ENCODE measurements at regions not wholly inside any gene's neighbourhood (a gene's known extent, or its start where the extent isn't known, plus 50 kb on each side); places are given as distances from the start of the nearest gene placed in this dataset.

DNA sequence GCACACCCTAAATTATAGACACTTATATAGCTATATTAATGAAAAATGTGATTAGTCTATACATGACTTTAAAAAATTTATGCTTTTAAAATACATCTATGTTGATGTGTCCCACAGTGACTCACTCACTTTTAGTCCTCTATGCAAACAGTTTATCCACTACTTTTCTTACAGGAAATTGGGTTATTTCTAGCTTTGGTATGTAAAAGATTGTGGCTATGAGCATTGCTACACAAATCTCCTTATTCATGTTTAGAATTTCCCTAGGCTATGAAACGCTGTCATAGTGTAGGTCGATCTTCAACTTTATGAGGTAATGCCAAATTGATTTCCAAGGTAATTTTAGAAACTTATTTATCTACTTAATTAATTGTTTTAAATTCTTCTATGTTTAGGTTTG, 687.4 kb downstream of the PRR16 start:
- H3K36me3 ChIP-seq (replicated peaks in 1 of 2; ENCODE audit: control extremely low read depth in 1 of 2, control insufficient read depth in 1 of 2, extremely low read depth in 1 of 2, insufficient read depth in 2 of 2, low read length in 1 of 2): no peaks in the 10 kb centered on the region
- H3K9ac ChIP-seq (ENCODE audit: low read length): no peak overlapping the region
- ATAC-seq (ENCODE audit: low read depth) (no peak), DNase-seq (no peak)
- no peak overlapping the region for H2AFZ ChIP-seq (ENCODE audit: insufficient read depth, low read depth, low read length, poor library complexity, severe bottlenecking)
- no peaks in the 10 kb centered on the region for H4K20me1 ChIP-seq (ENCODE audit: control insufficient read depth, insufficient read depth, low read length, poor library complexity, severe bottlenecking)
- intact Hi-C loops (cut with micrococcal nuclease): no loop called here
- H3K4me3 ChIP-seq (ENCODE audit: control extremely low read depth in 1 of 5, extremely low read depth in 1 of 5, insufficient read depth in 1 of 5, low read depth in 2 of 5, low read length in 4 of 5): no peak overlapping the region
- H3K79me2 ChIP-seq (ENCODE audit: control insufficient read depth, insufficient read depth, low read length): no peaks in the 10 kb centered on the region
- no peak overlapping the region for H3K4me2 ChIP-seq (replicated peaks; ENCODE audit: low read depth, low read length, poor library complexity, severe bottlenecking)
- TF ChIP-seq EZH2 (IDR thresholded peaks at IDR 0.05; ENCODE audit: borderline replicate concordance, insufficient read depth, low read depth, low read length, poor library complexity, severe bottlenecking): no peak
- TF ChIP-seq, protein P1, sequence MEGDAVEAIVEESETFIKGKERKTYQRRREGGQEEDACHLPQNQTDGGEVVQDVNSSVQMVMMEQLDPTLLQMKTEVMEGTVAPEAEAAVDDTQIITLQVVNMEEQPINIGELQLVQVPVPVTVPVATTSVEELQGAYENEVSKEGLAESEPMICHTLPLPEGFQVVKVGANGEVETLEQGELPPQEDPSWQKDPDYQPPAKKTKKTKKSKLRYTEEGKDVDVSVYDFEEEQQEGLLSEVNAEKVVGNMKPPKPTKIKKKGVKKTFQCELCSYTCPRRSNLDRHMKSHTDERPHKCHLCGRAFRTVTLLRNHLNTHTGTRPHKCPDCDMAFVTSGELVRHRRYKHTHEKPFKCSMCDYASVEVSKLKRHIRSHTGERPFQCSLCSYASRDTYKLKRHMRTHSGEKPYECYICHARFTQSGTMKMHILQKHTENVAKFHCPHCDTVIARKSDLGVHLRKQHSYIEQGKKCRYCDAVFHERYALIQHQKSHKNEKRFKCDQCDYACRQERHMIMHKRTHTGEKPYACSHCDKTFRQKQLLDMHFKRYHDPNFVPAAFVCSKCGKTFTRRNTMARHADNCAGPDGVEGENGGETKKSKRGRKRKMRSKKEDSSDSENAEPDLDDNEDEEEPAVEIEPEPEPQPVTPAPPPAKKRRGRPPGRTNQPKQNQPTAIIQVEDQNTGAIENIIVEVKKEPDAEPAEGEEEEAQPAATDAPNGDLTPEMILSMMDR (IDR thresholded peaks at IDR 0.05): no peak
- H3K27ac ChIP-seq (ENCODE audit: low read length in 2 of 2): no peak overlapping the region
- ChIA-PET CTCF (no interaction called here), POLR2A (no interaction called here)
- Mint-ChIP-seq H3K4me3 (no peak overlapping the region), H3K27me3 (no peaks in the 10 kb centered on the region), H3K4me1 (no peaks in the 10 kb centered on the region), H3K9me3 (ENCODE audit: insufficient read depth) (peaks cover 9% of the 10 kb centered on the region), H3K27ac (no peak overlapping the region)
- H3K4me1 ChIP-seq (ENCODE audit: control insufficient read depth in 2 of 2, insufficient read depth in 2 of 2, low read length in 2 of 2): no peaks in the 10 kb centered on the region
- H3K9me3 ChIP-seq (ENCODE audit: control extremely low read depth in 1 of 3, control insufficient read depth in 2 of 3, insufficient read depth in 1 of 3, low read length in 2 of 3): no peaks in the 10 kb centered on the region
- H3K27me3 ChIP-seq (replicated peaks in 1 of 4; ENCODE audit: control extremely low read depth in 1 of 4, control insufficient read depth in 3 of 4, insufficient read depth in 4 of 4, low read length in 3 of 4): no peaks in the 10 kb centered on the region
- WGBS (ENCODE audit: insufficient coverage): no CpG with 5 or more reads among the region's 2 CpGs

DNA sequence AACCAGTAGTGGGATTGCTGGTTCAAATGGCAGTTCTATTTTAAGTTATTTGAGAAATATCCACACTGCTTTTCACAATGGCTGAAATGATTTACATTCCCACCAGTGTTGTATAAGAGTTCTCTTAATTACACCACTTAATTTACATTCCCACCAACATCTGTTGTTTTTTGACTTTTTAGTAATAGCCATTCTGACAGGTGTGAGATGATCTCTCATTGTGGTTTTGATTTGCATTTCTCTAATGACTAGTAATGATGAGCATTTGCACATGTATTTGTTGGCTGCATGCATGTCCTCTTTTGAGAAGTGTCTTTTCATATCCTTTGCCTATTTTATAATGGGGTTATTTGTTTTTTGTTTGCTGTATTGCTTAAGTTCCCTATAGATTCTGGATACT, 688.3 kb downstream of the PRR16 start:
- H3K4me3 ChIP-seq (ENCODE audit: control extremely low read depth in 1 of 5, extremely low read depth in 1 of 5, insufficient read depth in 1 of 5, low read depth in 2 of 5, low read length in 4 of 5): no peak overlapping the region
- H2AFZ ChIP-seq (ENCODE audit: insufficient read depth, low read depth, low read length, poor library complexity, severe bottlenecking): no peak overlapping the region
- H3K27ac Mint-ChIP-seq: no peak overlapping the region
- H3K4me1 ChIP-seq (ENCODE audit: control insufficient read depth in 2 of 2, insufficient read depth in 2 of 2, low read length in 2 of 2): no peaks in the 10 kb centered on the region
- no peaks in the 10 kb centered on the region for H3K27me3 ChIP-seq (replicated peaks in 1 of 4; ENCODE audit: control extremely low read depth in 1 of 4, control insufficient read depth in 3 of 4, insufficient read depth in 4 of 4, low read length in 3 of 4)
- intact Hi-C loops (cut with micrococcal nuclease): no loop called here
- H3K9me3 Mint-ChIP-seq (ENCODE audit: insufficient read depth): peaks cover 8% of the 10 kb centered on the region
- no peaks in the 10 kb centered on the region for H3K36me3 ChIP-seq (replicated peaks in 1 of 2; ENCODE audit: control extremely low read depth in 1 of 2, control insufficient read depth in 1 of 2, extremely low read depth in 1 of 2, insufficient read depth in 2 of 2, low read length in 1 of 2)
- CTCF ChIA-PET: no interaction called here
- H3K27me3 Mint-ChIP-seq: no peaks in the 10 kb centered on the region
- H3K27ac ChIP-seq (ENCODE audit: low read length in 2 of 2): no peak overlapping the region
- no peaks in the 10 kb centered on the region for H3K4me1 Mint-ChIP-seq
- H3K9me3 ChIP-seq (ENCODE audit: control extremely low read depth in 1 of 3, control insufficient read depth in 2 of 3, insufficient read depth in 1 of 3, low read length in 2 of 3): no peaks in the 10 kb centered on the region
- DNase-seq (no peak), ATAC-seq (ENCODE audit: low read depth) (no peak)
- TF ChIP-seq EZH2 (IDR thresholded peaks at IDR 0.05; ENCODE audit: borderline replicate concordance, insufficient read depth, low read depth, low read length, poor library complexity, severe bottlenecking): no peak
- no peaks in the 10 kb centered on the region for H4K20me1 ChIP-seq (ENCODE audit: control insufficient read depth, insufficient read depth, low read length, poor library complexity, severe bottlenecking)
- POLR2A ChIA-PET: no interaction called here
- no peak overlapping the region for H3K4me2 ChIP-seq (replicated peaks; ENCODE audit: low read depth, low read length, poor library complexity, severe bottlenecking)
- H3K4me3 Mint-ChIP-seq: no peak overlapping the region
- H3K79me2 ChIP-seq (ENCODE audit: control insufficient read depth, insufficient read depth, low read length): no peaks in the 10 kb centered on the region
- H3K9ac ChIP-seq (ENCODE audit: low read length): no peak overlapping the region

All from B cell (primary cell).